Adipocyte (in vitro differentiated cells): ENCODE measurements at regions not wholly inside any gene's neighbourhood (a gene's known extent, or its start where the extent isn't known, plus 50 kb on each side); places are given as distances from the start of the nearest gene placed in this dataset.
"Not testable (repeated sequence)": the region's sequence is repeated elsewhere in the genome, so short reads cannot be mapped to it uniquely, and the experiment has no call there.

Experiments
- DNase-seq: peaks from one replicate; pipeline ENCODE4 v3.0.0-alpha.2; 2015; ENCODE audit warnings: low read depth
- H3K27me3 ChIP-seq: replicated peaks from 2 replicates; pipeline ENCODE4 v1.7.0; 2013; ENCODE audit warnings: mild to moderate bottlenecking, low read length, moderate library complexity; ENCODE audit not compliant: control insufficient read depth, insufficient read depth
- H3K36me3 ChIP-seq: 2 replicates; pipeline ENCODE4 v1.7.0; 2013; ENCODE audit warnings: low read length, mild to moderate bottlenecking, moderate library complexity; ENCODE audit not compliant: control insufficient read depth, insufficient read depth, severe bottlenecking
- H3K4me1 ChIP-seq: 2 replicates; pipeline ENCODE4 v1.7.0; 2013; ENCODE audit warnings: mild to moderate bottlenecking, low read length, moderate library complexity; ENCODE audit not compliant: control insufficient read depth, insufficient read depth
- H3K4me3 ChIP-seq: 2 replicates; pipeline ENCODE4 v1.7.0; 2013; ENCODE audit warnings: mild to moderate bottlenecking, low read length, moderate library complexity
- H3K9ac ChIP-seq: 2 replicates; pipeline ENCODE4 v1.7.0; 2013; ENCODE audit warnings: mild to moderate bottlenecking, low read length, moderate library complexity
- H3K9me3 ChIP-seq: 2 replicates; pipeline ENCODE4 v1.7.0; 2013; ENCODE audit warnings: mild to moderate bottlenecking, low read length, moderate library complexity; ENCODE audit not compliant: control insufficient read depth

GRCh38 chr1:108314815-108315214 is 70.9 kb upstream of the NBPF4 start:
- Histone ChIP-seq H3K9me3 (no peaks in the 10 kb centered on the region), H3K4me1 (no peaks in the 10 kb centered on the region), H3K27me3 (peaks cover 6% of the 10 kb centered on the region), H3K9ac (no peak overlapping the region), H3K36me3 (no peaks in the 10 kb centered on the region), H3K4me3 (no peak overlapping the region)
- DNase-seq, result no peak

GRCh38 chr1:108316545-108316944 is 72.7 kb upstream of the NBPF4 start:
- Histone ChIP-seq H3K4me1 (no peaks in the 10 kb centered on the region), H3K4me3 (no peak overlapping the region), H3K9ac (no peak overlapping the region), H3K27me3 (peaks cover 6% of the 10 kb centered on the region), H3K36me3 (no peaks in the 10 kb centered on the region), H3K9me3 (no peaks in the 10 kb centered on the region)
- peak; percentile 2 for DNase-seq

DNA sequence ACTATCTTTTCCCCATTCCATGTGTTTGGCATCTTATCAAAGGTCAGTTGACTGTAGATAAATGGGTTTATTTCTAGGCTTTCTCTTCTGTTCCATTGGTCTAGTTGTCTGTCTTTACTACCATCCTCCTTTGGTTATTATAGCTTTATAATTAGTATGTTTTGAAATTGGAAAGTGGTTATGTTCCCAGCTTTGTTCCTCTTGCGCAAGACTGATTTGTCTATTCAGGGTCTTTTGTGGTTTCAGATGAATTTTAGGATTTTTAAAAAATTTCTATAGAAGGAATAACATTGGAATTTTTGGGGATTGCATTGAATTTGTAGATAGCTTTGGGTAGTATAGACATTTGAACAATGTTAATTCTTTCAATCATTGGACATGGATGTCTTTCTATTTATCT is 77.0 kb upstream of the NBPF4 start:
- no peak overlapping the region for H3K4me3 ChIP-seq
- no peak overlapping the region for H3K9ac ChIP-seq
- H3K9me3 ChIP-seq, result no peaks in the 10 kb centered on the region
- no peaks in the 10 kb centered on the region for H3K27me3 ChIP-seq
- no peaks in the 10 kb centered on the region for H3K36me3 ChIP-seq
- DNase-seq, result no peak
- no peaks in the 10 kb centered on the region for H3K4me1 ChIP-seq

DNA sequence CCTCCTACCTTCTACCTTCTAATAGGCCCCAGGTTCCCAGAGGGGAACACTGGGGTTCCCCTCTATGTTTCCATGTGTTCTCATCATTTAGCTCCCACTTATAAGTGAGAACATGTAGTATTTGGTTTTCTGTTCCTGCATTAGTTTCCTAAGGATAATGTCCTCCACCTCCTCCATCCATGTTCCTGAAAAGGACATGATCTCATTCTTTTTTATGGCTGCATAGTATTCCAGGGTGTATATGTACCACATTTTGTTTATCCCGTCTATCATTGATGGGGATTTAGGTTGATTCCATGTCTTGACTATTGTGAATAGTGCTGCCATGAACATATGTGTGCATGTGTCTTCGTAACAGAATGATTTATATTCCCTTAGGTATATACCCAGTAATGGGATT is 81.5 kb upstream of the NBPF4 start:
- H3K9me3 ChIP-seq, DNase-seq, H3K4me1 ChIP-seq, H3K4me3 ChIP-seq, H3K36me3 ChIP-seq, H3K9ac ChIP-seq: not testable (repeated sequence)
- H3K27me3 ChIP-seq, result peaks cover 16% of the 10 kb centered on the region

- H3K9me3 ChIP-seq, result peaks cover 4% of the 10 kb centered on the region
- H3K4me1 ChIP-seq, result no peaks in the 10 kb centered on the region
- DNase-seq, result no peak
- no peak overlapping the region for H3K4me3 ChIP-seq
- peaks cover 16% of the 10 kb centered on the region for H3K27me3 ChIP-seq
- H3K9ac ChIP-seq, result no peak overlapping the region
- no peaks in the 10 kb centered on the region for H3K36me3 ChIP-seq
Measured at GRCh38 chr1:108327534-108328466, 83.9 kb upstream of the NBPF4 start.

DNA sequence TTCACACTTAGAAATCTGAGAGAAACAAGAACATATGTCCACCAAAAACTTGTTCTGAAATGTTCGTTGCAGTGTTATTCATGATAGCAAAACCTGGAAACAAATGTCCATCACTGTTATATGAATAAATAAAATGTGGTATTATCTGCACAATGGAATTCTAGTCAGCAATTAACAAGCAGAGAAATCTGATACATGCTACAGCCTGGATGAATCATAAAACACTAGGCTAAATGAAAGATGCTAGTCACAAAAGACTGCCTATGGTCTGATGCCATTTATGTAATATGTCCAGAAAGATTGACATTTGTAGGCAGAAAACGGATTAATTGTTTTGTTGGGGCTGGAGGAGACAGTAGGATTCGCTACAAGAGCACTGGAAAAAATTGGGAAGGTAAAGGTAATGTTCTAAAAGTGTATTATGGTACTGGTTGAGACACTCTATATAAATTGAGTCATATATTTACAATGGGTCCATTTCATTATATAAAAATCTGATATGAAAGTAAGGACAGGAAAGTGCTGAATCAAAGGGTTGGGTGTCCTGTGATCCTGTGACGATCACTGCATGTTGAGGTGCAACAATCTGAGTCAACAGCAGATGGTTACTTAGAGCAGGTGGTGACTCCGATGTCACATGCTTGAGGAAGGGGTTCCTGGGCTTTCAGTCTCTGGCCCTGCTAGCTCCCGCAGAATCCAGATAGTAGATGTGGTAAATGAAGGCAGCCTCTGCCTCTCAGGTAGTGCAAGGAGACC is 102.1 kb upstream of the NBPF4 start:
- Histone ChIP-seq H3K9ac (no peak overlapping the region), H3K9me3 (no peaks in the 10 kb centered on the region), H3K4me3 (no peak overlapping the region), H3K27me3 (no peaks in the 10 kb centered on the region), H3K4me1 (no peaks in the 10 kb centered on the region), H3K36me3 (no peaks in the 10 kb centered on the region)
- DNase-seq, result no peak

- no peaks in the 10 kb centered on the region for H3K36me3 ChIP-seq
- H3K9ac ChIP-seq, result no peak overlapping the region
- no peak overlapping the region for H3K4me3 ChIP-seq
- H3K27me3 ChIP-seq, result no peaks in the 10 kb centered on the region
- no peak for DNase-seq
- H3K4me1 ChIP-seq, result no peaks in the 10 kb centered on the region
- H3K9me3 ChIP-seq, result no peaks in the 10 kb centered on the region
Measured at GRCh38 chr1:108357802-108358201, 92.3 kb upstream of the NBPF6 start.

DNA sequence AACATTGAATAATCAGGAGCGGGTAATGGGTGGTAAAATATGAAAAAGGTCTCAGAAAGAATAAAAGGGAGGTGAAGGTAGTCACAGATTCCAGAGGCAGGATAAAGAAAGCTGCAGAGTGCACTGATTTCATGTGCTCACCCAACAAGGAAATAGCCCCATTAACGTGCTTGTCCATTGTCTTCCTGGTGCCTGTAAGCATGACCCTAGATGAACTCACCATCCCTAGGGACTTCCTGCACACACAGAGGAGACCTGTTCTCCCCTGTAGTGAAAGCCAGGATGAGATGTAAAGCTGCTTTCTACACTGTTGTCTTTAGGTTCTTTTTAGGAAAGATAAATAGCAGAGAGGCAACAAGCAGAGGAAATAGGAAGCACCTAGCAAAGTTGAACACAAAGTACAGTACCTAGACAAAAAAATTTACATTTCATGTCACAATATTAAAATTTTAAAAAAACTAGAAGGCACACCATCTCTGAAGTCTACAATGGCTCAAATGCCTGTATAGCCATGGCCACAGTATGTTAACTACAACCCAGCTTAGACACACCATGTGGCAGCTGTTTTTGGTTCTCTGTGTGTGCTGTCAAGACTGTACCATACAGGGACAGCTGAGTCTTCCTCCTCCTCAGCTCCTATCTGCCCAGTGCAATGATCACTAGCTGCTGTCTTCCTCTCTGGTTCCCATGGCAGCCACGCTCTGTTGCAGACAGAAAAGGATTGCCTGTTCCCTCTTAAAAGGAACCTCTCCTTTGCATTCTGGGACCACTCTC is 69.9 kb upstream of the NBPF6 start:
- not testable (repeated sequence) for H3K4me3 ChIP-seq, H3K4me1 ChIP-seq, DNase-seq, H3K9ac ChIP-seq, H3K27me3 ChIP-seq, H3K36me3 ChIP-seq, H3K9me3 ChIP-seq
